Keratinocyte (primary cell): ENCODE measurements at regions not wholly inside any gene's neighbourhood (a gene's known extent, or its start where the extent isn't known, plus 50 kb on each side); places are given as distances from the start of the nearest gene placed in this dataset.

Experiments
- DNase-seq: peaks from one replicate; pipeline ENCODE4 v3.0.0-alpha.2; 2011; ENCODE audit warnings: low read depth, missing footprints, low spot score
- FAIRE-seq: peaks from 2 replicates; lab custom pipeline; 2011; peaks lifted over from hg19 to GRCh38; lab: Jason Lieb, UNC
- H2AFZ ChIP-seq: 2 replicates; pipeline ENCODE4 v1.6.0; 2012; ENCODE audit warnings: low read length, control low read depth, inconsistent platforms; ENCODE audit not compliant: control insufficient read depth
- H3K27ac ChIP-seq: 2 replicates; pipeline ENCODE4 v1.5.1; 2011; ENCODE audit warnings: low read length; ENCODE audit not compliant: control insufficient read depth, insufficient read depth
- H3K27me3 ChIP-seq: 3 replicates; pipeline ENCODE4 v1.6.0; 2011; ENCODE audit warnings: low read length; ENCODE audit not compliant: control insufficient read depth, insufficient read depth; ENCODE audit errors: extremely low read depth
- H3K36me3 ChIP-seq, 2 experiments: 2 replicates in 1 of 2; 3 replicates in 1 of 2; pipeline ENCODE4 v1.5.1; 2011; ENCODE audit warnings: low read length in 2 of 2, mild to moderate bottlenecking in 1 of 2; ENCODE audit not compliant: control insufficient read depth in 2 of 2, insufficient read depth in 2 of 2; ENCODE audit errors: extremely low read depth in 1 of 2
- H3K4me1 ChIP-seq: 3 replicates; pipeline ENCODE4 v1.5.1; 2011; ENCODE audit warnings: low read length; ENCODE audit not compliant: control insufficient read depth, insufficient read depth; ENCODE audit errors: extremely low read depth
- H3K4me2 ChIP-seq: 3 replicates; pipeline ENCODE4 v1.6.0; 2011; ENCODE audit warnings: low read depth, low read length; ENCODE audit not compliant: control insufficient read depth, insufficient read depth; ENCODE audit errors: extremely low read depth
- H3K4me3 ChIP-seq, 3 experiments: fragments of 200-600 bp in 1 of 3; sonication (generic) in 1 of 3; 2 replicates in 2 of 3; 3 replicates in 1 of 3; pipeline ENCODE4 v1.5.1; 2011 to 2016; ENCODE audit warnings: low read length in 3 of 3, mild to moderate bottlenecking in 3 of 3, control low read depth in 2 of 3, inconsistent platforms in 1 of 3, low read depth in 1 of 3, mixed read lengths in 1 of 3, mixed run types in 1 of 3, moderate library complexity in 1 of 3; ENCODE audit not compliant: control insufficient read depth in 2 of 3, insufficient read depth in 2 of 3; ENCODE audit errors: extremely low read depth in 1 of 3
- H3K79me2 ChIP-seq: 2 replicates; pipeline ENCODE4 v1.6.0; 2012; ENCODE audit warnings: low read length; ENCODE audit not compliant: control insufficient read depth, insufficient read depth
- H3K9ac ChIP-seq: 3 replicates; pipeline ENCODE4 v1.6.0; 2011; ENCODE audit warnings: low read length; ENCODE audit not compliant: control insufficient read depth, insufficient read depth; ENCODE audit errors: extremely low read depth
- H3K9me1 ChIP-seq: 3 replicates; pipeline ENCODE4 v1.6.0; 2011; ENCODE audit warnings: low read length; ENCODE audit not compliant: control insufficient read depth, insufficient read depth; ENCODE audit errors: extremely low read depth
- H3K9me3 ChIP-seq: 2 replicates; pipeline ENCODE4 v1.5.1; 2012; ENCODE audit warnings: low read depth, low read length; ENCODE audit not compliant: control insufficient read depth
- H4K20me1 ChIP-seq: 3 replicates; pipeline ENCODE4 v1.6.0; 2011; ENCODE audit warnings: low read length; ENCODE audit not compliant: control insufficient read depth, insufficient read depth; ENCODE audit errors: extremely low read depth
- EZH2 ChIP-seq: IDR thresholded peaks from one replicate; pipeline ENCODE4 v1.6.1; 2012; ENCODE audit warnings: inconsistent platforms, mild to moderate bottlenecking, low read length, moderate library complexity
- dilution Hi-C: fragments of 300-500 bp; cut with MboI; formaldehyde crosslinking; loops from one replicate; pipeline ENCODE4 v1.7.0; 2020; ENCODE audit warnings: low sequenced_read_pairs; ENCODE audit not compliant: extremely low pct_ligation_motif_present
- TF ChIP-seq, protein P1 (sequence below), 3 experiments: IDR thresholded peaks in 1 of 3; conservative IDR thresholded peaks in 1 of 3; optimal IDR thresholded peaks in 1 of 3; 2 replicates in 2 of 3; 3 replicates in 1 of 3; pipeline versions ENCODE3 to v1.5.1; 2011; ENCODE audit warnings: low read length in 3 of 3, mild to moderate bottlenecking in 3 of 3, moderate library complexity in 2 of 3, control low read depth in 1 of 3, inconsistent platforms in 1 of 3; ENCODE audit not compliant: insufficient read depth in 2 of 3; ENCODE audit errors: extremely low read depth in 1 of 3

DNA sequence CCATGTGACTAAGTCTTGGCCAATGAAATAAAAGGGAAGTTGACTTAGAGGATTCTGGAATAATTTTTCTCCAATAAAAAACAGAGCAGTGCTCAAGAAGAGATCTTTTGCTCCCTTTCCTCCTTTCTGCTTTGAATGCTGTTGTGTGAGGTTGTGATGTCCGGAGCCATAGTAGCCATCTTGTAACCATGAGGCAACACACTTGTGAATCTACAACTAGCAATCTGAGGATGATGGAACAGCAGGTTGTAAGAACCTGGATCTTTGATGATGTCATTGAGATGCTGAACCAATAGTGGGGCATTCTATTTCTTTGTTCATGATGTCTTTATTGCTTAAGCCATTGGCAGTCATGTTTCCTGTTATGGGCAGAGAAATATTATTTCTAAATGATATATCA lies 230.0 kb upstream of the SRRM4 start:
- TF ChIP-seq EZH2, result no peak
- TF ChIP-seq, protein P1, sequence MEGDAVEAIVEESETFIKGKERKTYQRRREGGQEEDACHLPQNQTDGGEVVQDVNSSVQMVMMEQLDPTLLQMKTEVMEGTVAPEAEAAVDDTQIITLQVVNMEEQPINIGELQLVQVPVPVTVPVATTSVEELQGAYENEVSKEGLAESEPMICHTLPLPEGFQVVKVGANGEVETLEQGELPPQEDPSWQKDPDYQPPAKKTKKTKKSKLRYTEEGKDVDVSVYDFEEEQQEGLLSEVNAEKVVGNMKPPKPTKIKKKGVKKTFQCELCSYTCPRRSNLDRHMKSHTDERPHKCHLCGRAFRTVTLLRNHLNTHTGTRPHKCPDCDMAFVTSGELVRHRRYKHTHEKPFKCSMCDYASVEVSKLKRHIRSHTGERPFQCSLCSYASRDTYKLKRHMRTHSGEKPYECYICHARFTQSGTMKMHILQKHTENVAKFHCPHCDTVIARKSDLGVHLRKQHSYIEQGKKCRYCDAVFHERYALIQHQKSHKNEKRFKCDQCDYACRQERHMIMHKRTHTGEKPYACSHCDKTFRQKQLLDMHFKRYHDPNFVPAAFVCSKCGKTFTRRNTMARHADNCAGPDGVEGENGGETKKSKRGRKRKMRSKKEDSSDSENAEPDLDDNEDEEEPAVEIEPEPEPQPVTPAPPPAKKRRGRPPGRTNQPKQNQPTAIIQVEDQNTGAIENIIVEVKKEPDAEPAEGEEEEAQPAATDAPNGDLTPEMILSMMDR (optimal IDR thresholded peaks at IDR 0.05 in 1 of 3, IDR thresholded peaks at IDR 0.05 in 1 of 3, conservative IDR thresholded peaks at IDR 0.05 in 1 of 3; ENCODE audit: extremely low read depth in 1 of 3, insufficient read depth in 2 of 3, low read length in 3 of 3), result no peak
- H3K27ac ChIP-seq, result no peak overlapping the region
- no peaks in the 10 kb centered on the region for H3K36me3 ChIP-seq
- FAIRE-seq (no peak), DNase-seq (no peak)
- no peaks in the 10 kb centered on the region for H4K20me1 ChIP-seq
- H3K27me3 ChIP-seq, result no peaks in the 10 kb centered on the region
- H3K4me2 ChIP-seq, result no peak overlapping the region
- H3K4me3 ChIP-seq, result no peak overlapping the region
- no peaks in the 10 kb centered on the region for H3K4me1 ChIP-seq
- peaks cover 5% of the 10 kb centered on the region for H3K9me3 ChIP-seq
- H2AFZ ChIP-seq, result no peak overlapping the region
- H3K9me1 ChIP-seq, result no peaks in the 10 kb centered on the region
- dilution Hi-C loops, result no loop called here
- H3K9ac ChIP-seq, result no peak overlapping the region
- no peaks in the 10 kb centered on the region for H3K79me2 ChIP-seq

DNA sequence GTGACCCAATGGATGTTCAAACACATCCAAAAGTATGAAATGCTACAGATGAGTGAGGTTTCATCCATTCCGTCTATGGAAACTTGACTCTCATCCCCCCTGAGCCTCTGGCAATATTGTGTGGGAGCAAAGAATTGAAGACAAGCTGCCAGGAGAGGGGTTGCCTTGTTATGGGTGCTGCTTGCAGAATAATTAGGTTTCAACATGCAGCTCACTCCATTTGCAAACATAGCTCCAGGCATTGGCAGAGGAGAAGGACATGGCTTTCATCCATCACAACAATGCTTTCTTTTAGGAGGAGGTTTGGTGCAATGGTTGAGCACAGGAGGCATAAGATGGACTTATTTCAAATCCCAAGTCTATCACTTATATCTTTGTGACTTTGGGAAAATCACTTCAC lies 220.7 kb upstream of the SRRM4 start:
- TF ChIP-seq, protein P1 (optimal IDR thresholded peaks at IDR 0.05 in 1 of 3, IDR thresholded peaks at IDR 0.05 in 1 of 3, conservative IDR thresholded peaks at IDR 0.05 in 1 of 3; ENCODE audit: extremely low read depth in 1 of 3, insufficient read depth in 2 of 3, low read length in 3 of 3), result no peak
- no peak for TF ChIP-seq EZH2
- DNase-seq, result no peak
- FAIRE-seq, result no peak
- Histone ChIP-seq H3K9me1 (no peaks in the 10 kb centered on the region), H3K4me3 (no peak overlapping the region), H3K9ac (no peak overlapping the region), H3K9me3 (no peaks in the 10 kb centered on the region), H2AFZ (no peak overlapping the region), H3K79me2 (no peaks in the 10 kb centered on the region), H4K20me1 (no peaks in the 10 kb centered on the region), H3K4me1 (no peaks in the 10 kb centered on the region), H3K4me2 (no peak overlapping the region), H3K27me3 (no peaks in the 10 kb centered on the region), H3K36me3 (no peaks in the 10 kb centered on the region), H3K27ac (no peak overlapping the region)
- dilution Hi-C loops, result no loop called here
